Thyroid gland (tissue), 4 donors: ENCODE measurements at regions not wholly inside any gene's neighbourhood (a gene's known extent, or its start where the extent isn't known, plus 50 kb on each side); places are given as distances from the start of the nearest gene placed in this dataset.

ENCODE experiments used
- POLR2A ChIP-seq, 2 donors: fragments of 450-650 bp; IDR thresholded peaks; one replicate each; pipeline ENCODE4 v1.6.1; 2017; ENCODE audit warnings: antibody characterized with exemption in 2 of 2, mild to moderate bottlenecking in 2 of 2, moderate library complexity in 1 of 2
- TF ChIP-seq, protein P1 (sequence below), 6 experiments: fragments of 200-600 bp in 3 of 6; fragments of 450-650 bp in 3 of 6; sonication (generic) in 3 of 6; IDR thresholded peaks; one replicate each; pipeline ENCODE4 v1.5.1; 2016 to 2019; ENCODE audit warnings: antibody characterized with exemption in 6 of 6, mild to moderate bottlenecking in 2 of 6, inconsistent platforms in 1 of 6, moderate library complexity in 1 of 6

GRCh38 chr3:81161851-81162250 lies 599.6 kb downstream of the GBE1 start:
- TF ChIP-seq, protein P1, sequence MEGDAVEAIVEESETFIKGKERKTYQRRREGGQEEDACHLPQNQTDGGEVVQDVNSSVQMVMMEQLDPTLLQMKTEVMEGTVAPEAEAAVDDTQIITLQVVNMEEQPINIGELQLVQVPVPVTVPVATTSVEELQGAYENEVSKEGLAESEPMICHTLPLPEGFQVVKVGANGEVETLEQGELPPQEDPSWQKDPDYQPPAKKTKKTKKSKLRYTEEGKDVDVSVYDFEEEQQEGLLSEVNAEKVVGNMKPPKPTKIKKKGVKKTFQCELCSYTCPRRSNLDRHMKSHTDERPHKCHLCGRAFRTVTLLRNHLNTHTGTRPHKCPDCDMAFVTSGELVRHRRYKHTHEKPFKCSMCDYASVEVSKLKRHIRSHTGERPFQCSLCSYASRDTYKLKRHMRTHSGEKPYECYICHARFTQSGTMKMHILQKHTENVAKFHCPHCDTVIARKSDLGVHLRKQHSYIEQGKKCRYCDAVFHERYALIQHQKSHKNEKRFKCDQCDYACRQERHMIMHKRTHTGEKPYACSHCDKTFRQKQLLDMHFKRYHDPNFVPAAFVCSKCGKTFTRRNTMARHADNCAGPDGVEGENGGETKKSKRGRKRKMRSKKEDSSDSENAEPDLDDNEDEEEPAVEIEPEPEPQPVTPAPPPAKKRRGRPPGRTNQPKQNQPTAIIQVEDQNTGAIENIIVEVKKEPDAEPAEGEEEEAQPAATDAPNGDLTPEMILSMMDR (IDR thresholded peaks at IDR 0.05), result no peak
- TF ChIP-seq POLR2A (IDR thresholded peaks at IDR 0.05), result no peak
